ENCODE measurements at regions not wholly inside any gene's neighbourhood (a gene's known extent, or its start where the extent isn't known, plus 50 kb on each side); places are given as distances from the start of the nearest gene placed in this dataset.

- no peak for TF ChIP-seq ZNF274 (IDR thresholded peaks at IDR 0.05; ENCODE audit: low read depth, low read length)
Measured at GRCh38 chr15:70154718-70155347, 57.1 kb upstream of the TLE3 start.

GRCh38 chr15:70153921-70154717 is 56.4 kb upstream of the TLE3 start:
- no peak overlapping the region for H3K4me3 ChIP-seq (ENCODE audit: low read length)
- no peak for TF ChIP-seq ZNF274 (IDR thresholded peaks at IDR 0.05; ENCODE audit: low read depth, low read length)

More at GRCh38 chr15:70154718-70155347, 57.1 kb upstream of the TLE3 start:
- H3K4me3 ChIP-seq (ENCODE audit: low read length) = no peak overlapping the region

- no peak overlapping the region for H3K4me3 ChIP-seq (ENCODE audit: low read length)
- TF ChIP-seq ZNF274 (IDR thresholded peaks at IDR 0.05; ENCODE audit: low read depth, low read length) = no peak
Measured at GRCh38 chr15:70152070-70152480, 54.4 kb upstream of the TLE3 start.

GRCh38 chr15:70151462-70151861 is 53.7 kb upstream of the TLE3 start:
- TF ChIP-seq ZNF274 (IDR thresholded peaks at IDR 0.05; ENCODE audit: low read depth, low read length) = no peak

GRCh38 chr15:70151003-70151402 is 53.3 kb upstream of the TLE3 start:
- no peak for TF ChIP-seq ZNF274 (IDR thresholded peaks at IDR 0.05; ENCODE audit: low read depth, low read length)
- no peak overlapping the region for H3K4me3 ChIP-seq (ENCODE audit: low read length)

More at GRCh38 chr15:70151462-70151861, 53.7 kb upstream of the TLE3 start:
- no peak overlapping the region for H3K4me3 ChIP-seq (ENCODE audit: low read length)

GRCh38 chr15:70150405-70150747 is 52.7 kb upstream of the TLE3 start:
- no peak overlapping the region for H3K4me3 ChIP-seq (ENCODE audit: low read length)
- TF ChIP-seq ZNF274 (IDR thresholded peaks at IDR 0.05; ENCODE audit: low read depth, low read length) = no peak

GRCh38 chr15:70149667-70150404 is 52.1 kb upstream of the TLE3 start:
- TF ChIP-seq ZNF274 (IDR thresholded peaks at IDR 0.05; ENCODE audit: low read depth, low read length) = no peak
- H3K4me3 ChIP-seq (ENCODE audit: low read length) = no peak overlapping the region

GRCh38 chr15:70147778-70148177 is 50.1 kb upstream of the TLE3 start:
- TF ChIP-seq ZNF274 (IDR thresholded peaks at IDR 0.05; ENCODE audit: low read depth, low read length) = no peak
- H3K4me3 ChIP-seq (ENCODE audit: low read length) = no peak overlapping the region
